ENCODE measurements at regions not wholly inside any gene's neighbourhood (a gene's known extent, or its start where the extent isn't known, plus 50 kb on each side); places are given as distances from the start of the nearest gene placed in this dataset.

DNA sequence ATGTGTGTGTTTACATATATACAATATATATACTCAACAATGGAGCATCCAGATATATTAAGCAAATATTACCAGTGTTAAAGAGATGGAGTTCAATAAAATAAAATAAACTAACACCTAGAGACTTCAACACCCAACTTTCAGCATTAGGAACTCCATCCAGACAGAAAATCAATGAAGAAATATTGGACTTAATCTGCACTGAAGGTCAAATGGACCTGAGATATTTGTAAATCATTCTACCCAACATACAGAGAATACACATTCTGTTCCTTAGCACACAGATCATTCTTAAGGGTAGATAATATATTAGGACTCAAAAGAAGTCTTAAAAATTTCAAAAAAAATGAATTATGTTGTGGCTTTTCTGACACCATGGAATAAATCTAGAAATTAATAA lies 832.3 kb upstream of the ADGRB3 start (continued):
- TF ChIP-seq ZNF622 (IDR thresholded peaks at IDR 0.05) (no peak), SIX5 (IDR thresholded peaks at IDR 0.05; ENCODE audit: low read depth, low read length, severe bottlenecking) (no peak), YBX1 (IDR thresholded peaks at IDR 0.05) (no peak), SRF (IDR thresholded peaks at IDR 0.05; ENCODE audit: low read depth in 2 of 2, low read length in 2 of 2) (no peak), KLF5 (IDR thresholded peaks at IDR 0.05; ENCODE audit: partially characterized antibody) (no peak)
- TF ChIP-seq, protein P1, sequence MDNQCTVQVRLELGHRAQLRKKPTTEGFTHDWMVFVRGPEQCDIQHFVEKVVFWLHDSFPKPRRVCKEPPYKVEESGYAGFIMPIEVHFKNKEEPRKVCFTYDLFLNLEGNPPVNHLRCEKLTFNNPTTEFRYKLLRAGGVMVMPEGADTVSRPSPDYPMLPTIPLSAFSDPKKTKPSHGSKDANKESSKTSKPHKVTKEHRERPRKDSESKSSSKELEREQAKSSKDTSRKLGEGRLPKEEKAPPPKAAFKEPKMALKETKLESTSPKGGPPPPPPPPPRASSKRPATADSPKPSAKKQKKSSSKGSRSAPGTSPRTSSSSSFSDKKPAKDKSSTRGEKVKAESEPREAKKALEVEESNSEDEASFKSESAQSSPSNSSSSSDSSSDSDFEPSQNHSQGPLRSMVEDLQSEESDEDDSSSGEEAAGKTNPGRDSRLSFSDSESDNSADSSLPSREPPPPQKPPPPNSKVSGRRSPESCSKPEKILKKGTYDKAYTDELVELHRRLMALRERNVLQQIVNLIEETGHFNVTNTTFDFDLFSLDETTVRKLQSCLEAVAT (IDR thresholded peaks at IDR 0.05): no peak
- TF ChIP-seq, protein P2, sequence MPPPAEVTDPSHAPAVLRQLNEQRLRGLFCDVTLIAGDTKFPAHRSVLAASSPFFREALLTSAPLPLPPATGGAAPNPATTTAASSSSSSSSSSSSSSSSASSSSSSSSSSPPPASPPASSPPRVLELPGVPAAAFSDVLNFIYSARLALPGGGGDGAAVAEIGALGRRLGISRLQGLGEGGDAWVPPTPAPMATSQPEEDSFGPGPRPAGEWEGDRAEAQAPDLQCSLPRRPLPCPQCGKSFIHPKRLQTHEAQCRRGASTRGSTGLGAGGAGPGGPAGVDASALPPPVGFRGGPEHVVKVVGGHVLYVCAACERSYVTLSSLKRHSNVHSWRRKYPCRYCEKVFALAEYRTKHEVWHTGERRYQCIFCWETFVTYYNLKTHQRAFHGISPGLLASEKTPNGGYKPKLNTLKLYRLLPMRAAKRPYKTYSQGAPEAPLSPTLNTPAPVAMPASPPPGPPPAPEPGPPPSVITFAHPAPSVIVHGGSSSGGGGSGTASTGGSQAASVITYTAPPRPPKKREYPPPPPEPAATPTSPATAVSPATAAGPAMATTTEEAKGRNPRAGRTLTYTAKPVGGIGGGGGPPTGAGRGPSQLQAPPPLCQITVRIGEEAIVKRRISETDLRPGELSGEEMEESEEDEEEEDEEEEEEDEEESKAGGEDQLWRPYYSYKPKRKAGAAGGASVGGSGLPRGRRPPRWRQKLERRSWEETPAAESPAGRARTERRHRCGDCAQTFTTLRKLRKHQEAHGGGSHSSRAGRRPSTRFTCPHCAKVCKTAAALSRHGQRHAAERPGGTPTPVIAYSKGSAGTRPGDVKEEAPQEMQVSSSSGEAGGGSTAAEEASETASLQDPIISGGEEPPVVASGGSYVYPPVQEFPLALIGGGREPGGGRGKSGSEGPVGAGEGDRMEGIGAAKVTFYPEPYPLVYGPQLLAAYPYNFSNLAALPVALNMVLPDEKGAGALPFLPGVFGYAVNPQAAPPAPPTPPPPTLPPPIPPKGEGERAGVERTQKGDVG (CRISPR knock-in tag; IDR thresholded peaks at IDR 0.05): no peak

DNA sequence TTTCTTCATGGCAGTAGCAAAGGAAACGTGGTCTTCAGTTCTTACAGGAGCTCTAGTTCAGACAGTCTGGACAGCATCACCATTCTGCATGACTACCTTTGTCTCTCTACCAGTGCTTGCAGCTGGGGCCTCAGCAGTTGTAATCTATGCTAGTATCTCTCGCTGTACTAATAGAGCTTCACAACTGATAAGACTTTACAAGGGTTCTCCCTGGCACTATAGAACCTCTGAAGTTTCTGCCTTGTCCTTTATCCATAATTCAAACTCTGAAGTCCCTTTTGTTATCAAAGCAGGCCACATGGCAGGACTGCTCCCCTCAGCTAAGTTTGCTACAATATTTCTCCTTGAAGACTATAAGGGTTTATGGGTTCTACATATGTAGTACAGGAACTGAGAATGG lies 842.1 kb upstream of the ADGRB3 start:
- H3K9ac ChIP-seq (ENCODE audit: control insufficient read depth, insufficient read depth, low read length): no peak overlapping the region
- H3K4me3 ChIP-seq: no peak overlapping the region
- H3K9me3 ChIP-seq (replicated peaks; ENCODE audit: control insufficient read depth, insufficient read depth, low read length): no peaks in the 10 kb centered on the region
- intact Hi-C loops (cut with micrococcal nuclease; ENCODE audit: unreplicated experiment): no loop called here
- H3K4me2 ChIP-seq (ENCODE audit: control insufficient read depth, insufficient read depth): no peak overlapping the region
- no peaks in the 10 kb centered on the region for H3K4me1 ChIP-seq (ENCODE audit: control insufficient read depth, insufficient read depth, low read length)
- H4K20me1 ChIP-seq (ENCODE audit: control insufficient read depth, insufficient read depth): no peaks in the 10 kb centered on the region
- H3K36me3 ChIP-seq (ENCODE audit: control insufficient read depth in 2 of 2, insufficient read depth in 2 of 2, low read length in 1 of 2): no peaks in the 10 kb centered on the region
- H3K79me2 ChIP-seq (ENCODE audit: control insufficient read depth, insufficient read depth, low read length): no peaks in the 10 kb centered on the region
- in situ Hi-C loops (cut with MboI): no loop called here
- ChIA-PET RAD21 (ENCODE audit: unreplicated experiment) (no interaction called here), SMC1A (ENCODE audit: uncharacterized antibody, unreplicated experiment) (no interaction called here), CTCF (no interaction called here), POLR2A (no interaction called here)
- FAIRE-seq (no peak), DNase-seq (ENCODE audit: low read depth, low spot score) (no peak), ATAC-seq (0 out of 3 replicates have a peak, but pooled peaks have one; percentile 21)
- no peak overlapping the region for H2AFZ ChIP-seq (ENCODE audit: control insufficient read depth, low read depth, low read length)
- BruUV-seq (replicated peaks): no TSS peak
- 28% methylated on average over 2 of the region's 2 CpGs for WGBS (ENCODE audit: insufficient coverage, insufficient replicate concordance, low lambda C conversion rate, missing lambda C conversion rate)
- no peak overlapping the region for H3K27ac ChIP-seq (ENCODE audit: control insufficient read depth, insufficient read depth)
- no peaks in the 10 kb centered on the region for H3K27me3 ChIP-seq (replicated peaks in 1 of 2; ENCODE audit: control insufficient read depth in 2 of 2, insufficient read depth in 2 of 2, low read length in 1 of 2)
- no peak for TF ChIP-seq MYB (IDR thresholded peaks at IDR 0.05; ENCODE audit: borderline replicate concordance, low read depth, low read length)
- TF ChIP-seq TAF1 (IDR thresholded peaks at IDR 0.05; ENCODE audit: borderline replicate concordance, low read depth, low read length): no peak
- TF ChIP-seq SUPT20H (IDR thresholded peaks at IDR 0.05; ENCODE audit: borderline replicate concordance, control insufficient read depth, low read depth, low read length): no peak
- no peak for TF ChIP-seq DPF2 (IDR thresholded peaks at IDR 0.05)
- TF ChIP-seq, protein P3, sequence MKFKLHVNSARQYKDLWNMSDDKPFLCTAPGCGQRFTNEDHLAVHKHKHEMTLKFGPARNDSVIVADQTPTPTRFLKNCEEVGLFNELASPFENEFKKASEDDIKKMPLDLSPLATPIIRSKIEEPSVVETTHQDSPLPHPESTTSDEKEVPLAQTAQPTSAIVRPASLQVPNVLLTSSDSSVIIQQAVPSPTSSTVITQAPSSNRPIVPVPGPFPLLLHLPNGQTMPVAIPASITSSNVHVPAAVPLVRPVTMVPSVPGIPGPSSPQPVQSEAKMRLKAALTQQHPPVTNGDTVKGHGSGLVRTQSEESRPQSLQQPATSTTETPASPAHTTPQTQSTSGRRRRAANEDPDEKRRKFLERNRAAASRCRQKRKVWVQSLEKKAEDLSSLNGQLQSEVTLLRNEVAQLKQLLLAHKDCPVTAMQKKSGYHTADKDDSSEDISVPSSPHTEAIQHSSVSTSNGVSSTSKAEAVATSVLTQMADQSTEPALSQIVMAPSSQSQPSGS (IDR thresholded peaks at IDR 0.05; ENCODE audit: low read length): no peak
- no peak for TF ChIP-seq ZBED1 (IDR thresholded peaks at IDR 0.05; ENCODE audit: borderline replicate concordance)
- no peak for TF ChIP-seq NFIC (IDR thresholded peaks at IDR 0.05; ENCODE audit: low read depth, low read length)
- no peak for TF ChIP-seq STAT1 (conservative IDR thresholded peaks at IDR 0.05)
- TF ChIP-seq, protein P4, sequence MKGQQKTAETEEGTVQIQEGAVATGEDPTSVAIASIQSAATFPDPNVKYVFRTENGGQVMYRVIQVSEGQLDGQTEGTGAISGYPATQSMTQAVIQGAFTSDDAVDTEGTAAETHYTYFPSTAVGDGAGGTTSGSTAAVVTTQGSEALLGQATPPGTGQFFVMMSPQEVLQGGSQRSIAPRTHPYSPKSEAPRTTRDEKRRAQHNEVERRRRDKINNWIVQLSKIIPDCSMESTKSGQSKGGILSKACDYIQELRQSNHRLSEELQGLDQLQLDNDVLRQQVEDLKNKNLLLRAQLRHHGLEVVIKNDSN (IDR thresholded peaks at IDR 0.05; ENCODE audit: borderline replicate concordance, extremely low read length, insufficient read depth, low read depth, low read length): no peak
- TF ChIP-seq EZH2 (IDR thresholded peaks at IDR 0.05; ENCODE audit: borderline replicate concordance, control insufficient read depth, low read depth, low read length): no peak
- TF ChIP-seq EP300 (IDR thresholded peaks at IDR 0.05; ENCODE audit: borderline replicate concordance in 1 of 2, control insufficient read depth in 1 of 2, low read depth in 2 of 2, low read length in 2 of 2): no peak
